ENCODE measurements at regions not wholly inside any gene's neighbourhood (a gene's known extent, or its start where the extent isn't known, plus 50 kb on each side); places are given as distances from the start of the nearest gene placed in this dataset.

DNA sequence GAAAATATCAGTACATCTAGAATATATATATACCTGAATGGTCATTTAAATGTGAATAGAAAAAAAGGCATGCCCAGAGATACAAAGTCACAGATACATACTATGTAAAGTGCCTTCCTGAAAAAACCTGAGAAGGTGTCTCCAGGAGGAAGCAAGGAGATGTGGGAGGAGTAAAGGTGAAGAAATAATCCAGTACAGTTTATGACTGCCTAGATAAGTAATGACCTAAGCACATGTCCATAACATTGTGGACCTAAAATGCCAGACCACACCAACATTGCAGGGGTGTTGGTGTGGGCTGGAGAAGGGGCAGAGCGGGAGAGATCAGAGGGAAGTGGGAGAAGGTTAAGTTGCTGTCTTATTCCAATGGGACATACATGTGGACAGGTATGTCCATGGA lies 226.9 kb downstream of the ZNF621 start:
- no CpG with 5 or more reads among the region's 1 CpG for WGBS (ENCODE audit: extremely low coverage, insufficient read length, low lambda C conversion rate)
- Histone ChIP-seq H2BK20ac (ENCODE audit: low read depth, low read length, poor library complexity, severe bottlenecking) (no peak overlapping the region), H3K23ac (ENCODE audit: insufficient read length, low read depth, low read length) (no peak overlapping the region)

More for the DNA sequence above, 226.9 kb downstream of the ZNF621 start:
- Histone ChIP-seq H3K9ac (ENCODE audit: extremely low read depth, insufficient read length, low read length) (no peak overlapping the region), H3K56ac (ENCODE audit: insufficient read length, low read depth, low read length) (no peak overlapping the region), H2BK120ac (ENCODE audit: low read depth, low read length, poor library complexity, severe bottlenecking) (no peak overlapping the region), H3T11ph (ENCODE audit: low read length) (no peak overlapping the region), H3K18ac (ENCODE audit: insufficient read length, low read depth, low read length) (no peak overlapping the region), H3K79me2 (ENCODE audit: insufficient read depth, low read length) (no peaks in the 10 kb centered on the region), H2BK15ac (ENCODE audit: low read depth, low read length) (no peak overlapping the region), H3K9me3 (ENCODE audit: control insufficient read depth, low read depth, low read length) (no peaks in the 10 kb centered on the region), H4K91ac (ENCODE audit: insufficient read length, low read depth, low read length) (no peak overlapping the region), H4K5ac (ENCODE audit: insufficient read length, low read depth, low read length) (no peak overlapping the region), H3K4ac (ENCODE audit: low read depth, low read length) (no peak overlapping the region), H2BK12ac (ENCODE audit: insufficient read length, low read depth, low read length) (no peak overlapping the region), H3K79me1 (ENCODE audit: insufficient read depth, low read depth, low read length, poor library complexity, severe bottlenecking) (no peaks in the 10 kb centered on the region), H4K20me1 (ENCODE audit: control insufficient read depth, insufficient read depth, insufficient read length) (no peaks in the 10 kb centered on the region), H3K4me2 (ENCODE audit: insufficient read depth, insufficient read length, low read length) (no peak overlapping the region), H3K23me2 (ENCODE audit: insufficient read length, low read depth, low read length, poor library complexity, severe bottlenecking) (no peaks in the 10 kb centered on the region), H3K4me1 (ENCODE audit: insufficient read depth, low read length) (no peaks in the 10 kb centered on the region), H2AK5ac (ENCODE audit: insufficient read length, low read length) (no peak overlapping the region), H2BK5ac (ENCODE audit: insufficient read length, low read length) (no peak overlapping the region), H3K27me3 (ENCODE audit: insufficient read depth, low read length) (no peaks in the 10 kb centered on the region), H3K27ac (ENCODE audit: insufficient read length, low read depth, low read length) (no peak overlapping the region), H2AFZ (ENCODE audit: low read length) (no peak overlapping the region), H4K8ac (replicated peaks; ENCODE audit: insufficient read length, low read depth, low read length) (no peak overlapping the region), H3K14ac (ENCODE audit: insufficient read depth, low read length) (no peak overlapping the region)
- Mint-ChIP-seq H3K4me1 (peaks cover 5 to 10% of the 10 kb centered on the region in 2 experiments; a peak in 2 of 4 replicates), H3K36me3 (ENCODE audit: insufficient read depth in 1 of 3, low read depth in 3 of 3) (no peaks in the 10 kb centered on the region), H3K27ac (no peak overlapping the region), H3K27me3 (ENCODE audit: low read depth) (peaks cover 4% of the 10 kb centered on the region; the same call in 1 of the 2 replicates), H3K4me3 (no peak overlapping the region), H3K9me3 (peaks cover 0 to 3% of the 10 kb centered on the region in 2 experiments; a peak in 1 of 5 replicates)
- TF ChIP-seq, protein P1, sequence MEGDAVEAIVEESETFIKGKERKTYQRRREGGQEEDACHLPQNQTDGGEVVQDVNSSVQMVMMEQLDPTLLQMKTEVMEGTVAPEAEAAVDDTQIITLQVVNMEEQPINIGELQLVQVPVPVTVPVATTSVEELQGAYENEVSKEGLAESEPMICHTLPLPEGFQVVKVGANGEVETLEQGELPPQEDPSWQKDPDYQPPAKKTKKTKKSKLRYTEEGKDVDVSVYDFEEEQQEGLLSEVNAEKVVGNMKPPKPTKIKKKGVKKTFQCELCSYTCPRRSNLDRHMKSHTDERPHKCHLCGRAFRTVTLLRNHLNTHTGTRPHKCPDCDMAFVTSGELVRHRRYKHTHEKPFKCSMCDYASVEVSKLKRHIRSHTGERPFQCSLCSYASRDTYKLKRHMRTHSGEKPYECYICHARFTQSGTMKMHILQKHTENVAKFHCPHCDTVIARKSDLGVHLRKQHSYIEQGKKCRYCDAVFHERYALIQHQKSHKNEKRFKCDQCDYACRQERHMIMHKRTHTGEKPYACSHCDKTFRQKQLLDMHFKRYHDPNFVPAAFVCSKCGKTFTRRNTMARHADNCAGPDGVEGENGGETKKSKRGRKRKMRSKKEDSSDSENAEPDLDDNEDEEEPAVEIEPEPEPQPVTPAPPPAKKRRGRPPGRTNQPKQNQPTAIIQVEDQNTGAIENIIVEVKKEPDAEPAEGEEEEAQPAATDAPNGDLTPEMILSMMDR (conservative IDR thresholded peaks at IDR 0.05), result no peak
- DNase-seq, result no peak

Measured in H9 (cell line).